GM19035 (cell line): ENCODE measurements at regions not wholly inside any gene's neighbourhood (a gene's known extent, or its start where the extent isn't known, plus 50 kb on each side); places are given as distances from the start of the nearest gene placed in this dataset.

ENCODE experiments used
- ATAC-seq: cut with Tn5 transposase; IDR thresholded peaks from one replicate; pipeline ENCODE4 v1.9.1; 2021; ENCODE audit not compliant: unreplicated experiment

GRCh38 chr2:198715302-198715835 is 742.4 kb downstream of the SATB2 start:
- no peak for ATAC-seq

GRCh38 chr2:198712485-198712884 is 745.3 kb downstream of the SATB2 start:
- ATAC-seq = no peak

GRCh38 chr2:198711484-198711883 is 746.3 kb downstream of the SATB2 start:
- no peak for ATAC-seq

- no peak for ATAC-seq
Observed at GRCh38 chr2:198710562-198710961, 747.2 kb downstream of the SATB2 start.

GRCh38 chr2:198706476-198707082 is 751.2 kb downstream of the SATB2 start:
- ATAC-seq = no peak

- ATAC-seq = no peak
Observed at GRCh38 chr2:198703281-198703680, 754.5 kb downstream of the SATB2 start.

- no peak for ATAC-seq
Observed at GRCh38 chr2:198702796-198703195, 754.9 kb downstream of the SATB2 start.

GRCh38 chr2:198701481-198701880 is 756.3 kb downstream of the SATB2 start:
- ATAC-seq = no peak

- no peak for ATAC-seq
Observed at GRCh38 chr2:198700319-198700718, 757.4 kb downstream of the SATB2 start.

- ATAC-seq = no peak
Observed at GRCh38 chr2:198698230-198698629, 759.5 kb downstream of the SATB2 start.

- ATAC-seq = no peak
Observed at GRCh38 chr2:198697794-198698193, 759.9 kb downstream of the SATB2 start.

GRCh38 chr2:198697218-198697617 is 760.5 kb downstream of the SATB2 start:
- no peak for ATAC-seq

- no peak for ATAC-seq
Observed at GRCh38 chr2:198695879-198696278, 761.9 kb downstream of the SATB2 start.

GRCh38 chr2:198692907-198693510 is 764.7 kb downstream of the SATB2 start:
- no peak for ATAC-seq

- ATAC-seq = no peak
Observed at GRCh38 chr2:198691236-198691635, 766.5 kb downstream of the SATB2 start.

GRCh38 chr2:198664321-198664720 is 793.4 kb downstream of the SATB2 start:
- no peak for ATAC-seq

GRCh38 chr2:198662905-198663304 is 794.8 kb downstream of the SATB2 start:
- ATAC-seq = no peak

- ATAC-seq = no peak
Observed at GRCh38 chr2:198660501-198660900, 797.2 kb downstream of the SATB2 start.

GRCh38 chr2:198659096-198659870 is 798.5 kb downstream of the SATB2 start:
- ATAC-seq = no peak

GRCh38 chr2:198657512-198658121 is 800.1 kb downstream of the SATB2 start:
- no peak for ATAC-seq

GRCh38 chr2:198656869-198657268 is 800.9 kb downstream of the SATB2 start:
- ATAC-seq = no peak

GRCh38 chr2:198654646-198655045 is 803.1 kb downstream of the SATB2 start:
- ATAC-seq = no peak
